ENCODE measurements at regions not wholly inside any gene's neighbourhood (a gene's known extent, or its start where the extent isn't known, plus 50 kb on each side); places are given as distances from the start of the nearest gene placed in this dataset.
A peak's percentile ranks its signal among the peaks of the same experiment; 100 is the strongest.

DNA sequence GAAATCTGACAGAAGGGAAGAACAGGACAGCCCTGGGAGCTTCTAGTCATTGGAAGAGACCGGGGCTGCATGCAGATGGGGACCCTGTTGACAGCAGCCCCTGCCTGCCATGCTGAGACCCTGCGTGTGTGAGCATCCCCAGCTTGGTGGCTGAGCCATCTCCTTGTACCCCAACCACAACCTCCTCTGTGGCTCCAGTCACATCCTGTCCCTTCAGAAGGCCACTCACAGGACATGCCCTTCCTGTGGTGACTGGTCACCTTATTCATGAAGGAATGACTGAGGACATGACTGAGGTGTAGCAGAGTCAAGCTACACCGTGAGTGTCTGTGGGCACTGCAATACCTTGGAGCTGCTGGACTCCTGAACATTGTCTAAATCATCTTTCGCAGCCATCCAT is 141.8 kb upstream of the ERRFI1 start:
- no peaks in the 10 kb centered on the region for H3K9me3 Mint-ChIP-seq

DNA sequence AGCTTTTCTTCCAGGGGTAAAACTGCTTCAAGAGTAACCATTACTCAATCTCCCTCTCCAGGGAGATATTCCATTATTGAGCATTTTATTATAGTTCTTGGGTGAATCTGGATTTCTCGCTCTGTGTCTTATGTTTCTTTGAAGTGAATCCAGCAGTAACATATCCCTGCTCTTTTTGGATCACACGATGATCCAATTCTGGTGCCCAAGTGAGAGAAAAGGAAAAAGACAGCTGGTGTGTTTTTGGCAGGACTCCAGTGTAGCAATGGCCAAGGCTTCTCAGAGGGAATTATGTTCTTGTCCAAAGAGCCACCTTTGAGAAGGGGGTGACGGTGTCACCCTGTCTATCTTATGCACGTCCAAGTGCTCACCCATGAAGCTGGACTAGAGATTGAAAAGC is 140.3 kb upstream of the ERRFI1 start:
- ChIA-PET POLR2A (interaction anchor here (0.8 to 5.7 kb wide), 3 partner anchors 13 to 23 kb away, joined by 3 to 37 read pairs (median 8); no protein-coding TSS in a partner anchor), CTCF (interaction anchor here (1.3 to 1.8 kb wide), 2 partner anchors 12 kb away, joined by 4 to 5 read pairs; no protein-coding TSS in a partner anchor)
- H3K4me3 Mint-ChIP-seq, result no peak overlapping the region
- no peaks in the 10 kb centered on the region for H3K27me3 Mint-ChIP-seq
- H3K4me1 Mint-ChIP-seq, result peaks cover 37% of the 10 kb centered on the region
- H3K9me3 Mint-ChIP-seq, result no peaks in the 10 kb centered on the region
- H3K36me3 Mint-ChIP-seq (ENCODE audit: low read depth), result peaks cover 2% of the 10 kb centered on the region
- no peak for DNase-seq
- H3K27ac Mint-ChIP-seq, result no peak overlapping the region

More for the DNA sequence above, 141.8 kb upstream of the ERRFI1 start:
- H3K27ac Mint-ChIP-seq, result peak overlapping the region; percentile 49
- H3K4me1 Mint-ChIP-seq, result peaks cover 37% of the 10 kb centered on the region
- no peaks in the 10 kb centered on the region for H3K27me3 Mint-ChIP-seq
- DNase-seq, result peak; percentile 22
- H3K36me3 Mint-ChIP-seq (ENCODE audit: low read depth), result peaks cover 2% of the 10 kb centered on the region
- ChIA-PET POLR2A (interaction anchor here (1.1 to 5.7 kb wide), 4 partner anchors 12 to 143 kb away, joined by 3 to 37 read pairs (median 6); no protein-coding TSS in a partner anchor), CTCF (interaction anchor here (0.9 to 1.3 kb wide), 2 partner anchors 14 to 24 kb away, joined by 3 to 4 read pairs; no protein-coding TSS in a partner anchor)
- no peak overlapping the region for H3K4me3 Mint-ChIP-seq

DNA sequence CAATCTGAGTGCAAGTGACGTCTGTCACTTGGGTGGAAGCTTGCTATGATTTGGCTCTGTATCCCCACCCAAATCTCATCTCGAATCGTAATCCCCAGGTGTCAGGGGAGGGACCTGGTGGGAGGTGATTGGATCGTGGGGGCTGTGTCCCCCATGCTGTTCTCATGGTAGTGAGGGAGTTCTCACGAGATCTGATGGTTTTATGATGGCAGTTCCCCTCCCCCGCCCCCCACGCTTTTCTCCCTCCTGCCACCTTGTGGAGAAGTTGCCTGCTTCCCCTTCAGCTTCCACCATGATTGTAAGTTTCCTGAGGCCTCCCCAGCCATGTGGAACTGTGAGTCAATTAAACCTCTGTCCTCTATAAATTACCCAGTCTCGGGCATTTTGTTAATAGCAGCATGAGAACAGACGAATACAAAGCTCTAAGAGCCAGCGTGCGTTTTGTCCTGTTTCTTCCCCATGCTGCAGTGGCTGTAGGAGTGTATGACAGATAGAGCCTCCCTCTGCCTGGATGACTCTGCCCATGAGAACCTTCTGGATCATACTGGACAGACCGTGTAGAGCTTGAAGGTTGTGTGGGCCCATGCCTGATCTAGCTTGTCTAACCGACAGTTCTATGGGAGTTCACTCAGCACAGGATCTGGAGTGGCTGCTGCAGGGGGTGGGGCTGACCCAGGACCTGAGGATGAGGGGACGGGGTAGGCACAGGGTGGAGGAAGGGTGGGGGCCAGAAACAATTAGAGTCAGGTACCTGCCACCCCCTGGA is 139.7 kb upstream of the ERRFI1 start:
- no peak overlapping the region for H3K4me3 Mint-ChIP-seq
- peaks cover 37% of the 10 kb centered on the region for H3K4me1 Mint-ChIP-seq
- ChIA-PET CTCF (interaction anchor here (0.6 to 1.8 kb wide), 4 partner anchors 12 to 369 kb away, joined by 3 to 5 read pairs (median 4); no protein-coding TSS in a partner anchor), POLR2A (interaction anchor here (0.8 to 5.7 kb wide), 2 partner anchors 12 to 24 kb away, joined by 3 to 37 read pairs; no protein-coding TSS in a partner anchor)
- no peaks in the 10 kb centered on the region for H3K27me3 Mint-ChIP-seq
- H3K36me3 Mint-ChIP-seq (ENCODE audit: low read depth), result peaks cover 2% of the 10 kb centered on the region
- no peak for DNase-seq
- H3K9me3 Mint-ChIP-seq, result no peaks in the 10 kb centered on the region
- H3K27ac Mint-ChIP-seq, result no peak overlapping the region

DNA sequence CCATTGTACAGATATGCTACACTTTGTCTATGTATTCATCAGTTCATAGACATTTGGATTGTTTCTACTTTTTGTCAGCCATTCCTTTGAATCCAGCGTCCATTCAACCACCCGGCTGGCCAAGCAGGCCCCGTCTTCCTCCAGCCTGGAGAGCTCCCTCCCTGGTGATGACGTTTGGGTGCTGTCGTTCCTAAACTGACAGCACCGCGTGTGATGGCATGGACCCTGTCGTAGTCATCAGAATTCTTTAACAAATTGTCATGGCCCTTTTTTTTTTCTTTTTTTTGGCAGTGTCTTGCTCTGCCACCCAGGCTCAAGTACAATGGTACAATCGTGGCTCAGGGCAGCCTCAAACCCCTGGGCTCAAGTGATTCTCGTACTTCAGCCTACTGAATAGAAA is 138.6 kb upstream of the ERRFI1 start:
- ChIA-PET POLR2A (no interaction called here), CTCF (interaction anchor here (0.6 to 1.8 kb wide), 2 partner anchors 11 to 127 kb away, joined by 3 to 5 read pairs; no protein-coding TSS in a partner anchor)
- Mint-ChIP-seq H3K27me3 (no peaks in the 10 kb centered on the region), H3K27ac (no peak overlapping the region), H3K36me3 (ENCODE audit: low read depth) (no peaks in the 10 kb centered on the region), H3K4me3 (no peak overlapping the region), H3K4me1 (peaks cover 29% of the 10 kb centered on the region), H3K9me3 (no peaks in the 10 kb centered on the region)
- no peak for DNase-seq

DNA sequence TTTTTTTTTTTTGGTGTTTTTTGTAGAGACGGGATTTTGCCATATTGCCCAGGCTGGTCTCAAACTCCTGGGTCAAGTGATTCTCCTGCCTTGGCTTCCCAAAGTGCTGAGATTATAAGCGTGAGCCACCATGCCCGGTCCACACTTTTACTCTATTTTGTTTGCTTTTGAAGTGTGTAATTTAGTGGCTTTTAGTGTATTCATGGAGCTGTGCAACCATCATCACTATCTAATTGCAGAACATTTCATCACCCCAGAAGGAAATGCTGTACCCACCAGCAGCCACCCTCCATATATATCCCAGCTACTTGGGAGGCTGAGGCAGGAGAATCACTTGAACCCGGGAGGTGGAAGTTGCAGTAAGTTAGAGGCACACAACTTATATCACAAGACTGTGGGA is 136.9 kb upstream of the ERRFI1 start:
- Mint-ChIP-seq H3K36me3 (ENCODE audit: low read depth) (no peaks in the 10 kb centered on the region), H3K4me3 (no peak overlapping the region), H3K27me3 (no peaks in the 10 kb centered on the region), H3K27ac (no peak overlapping the region), H3K4me1 (peaks cover 18% of the 10 kb centered on the region), H3K9me3 (no peaks in the 10 kb centered on the region)
- POLR2A ChIA-PET, result no interaction called here
- CTCF ChIA-PET, result interaction anchor here (0.7 kb wide), 1 partner anchor 508 kb away, joined by 3 read pairs; no protein-coding TSS in a partner anchor
- DNase-seq, result no peak

DNA sequence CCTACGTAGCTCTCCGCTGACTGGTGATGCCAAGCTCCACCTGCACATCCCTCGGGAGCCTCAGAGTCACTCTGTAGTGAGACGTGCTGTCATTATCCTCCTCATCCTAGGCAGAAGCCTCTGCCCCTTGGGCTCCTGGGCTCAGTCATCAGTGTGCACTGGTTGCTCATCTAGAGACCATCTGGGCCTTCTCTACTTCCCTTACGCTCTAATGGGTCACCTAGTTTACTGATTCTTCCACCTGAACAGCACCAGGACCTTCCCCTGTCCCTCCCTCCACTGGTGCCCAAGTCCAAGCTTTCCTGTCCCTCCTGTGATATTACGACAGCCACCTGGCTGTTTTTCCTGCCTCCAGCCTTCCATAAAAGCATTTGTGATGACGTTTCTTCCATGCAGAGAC is 136.1 kb upstream of the ERRFI1 start:
- Mint-ChIP-seq H3K4me3 (no peak overlapping the region), H3K9me3 (no peaks in the 10 kb centered on the region), H3K27ac (no peak overlapping the region), H3K27me3 (no peaks in the 10 kb centered on the region), H3K36me3 (ENCODE audit: low read depth) (no peaks in the 10 kb centered on the region), H3K4me1 (peaks cover 9% of the 10 kb centered on the region)
- CTCF ChIA-PET, result no interaction called here
- no peak for DNase-seq
- POLR2A ChIA-PET, result no interaction called here

DNA sequence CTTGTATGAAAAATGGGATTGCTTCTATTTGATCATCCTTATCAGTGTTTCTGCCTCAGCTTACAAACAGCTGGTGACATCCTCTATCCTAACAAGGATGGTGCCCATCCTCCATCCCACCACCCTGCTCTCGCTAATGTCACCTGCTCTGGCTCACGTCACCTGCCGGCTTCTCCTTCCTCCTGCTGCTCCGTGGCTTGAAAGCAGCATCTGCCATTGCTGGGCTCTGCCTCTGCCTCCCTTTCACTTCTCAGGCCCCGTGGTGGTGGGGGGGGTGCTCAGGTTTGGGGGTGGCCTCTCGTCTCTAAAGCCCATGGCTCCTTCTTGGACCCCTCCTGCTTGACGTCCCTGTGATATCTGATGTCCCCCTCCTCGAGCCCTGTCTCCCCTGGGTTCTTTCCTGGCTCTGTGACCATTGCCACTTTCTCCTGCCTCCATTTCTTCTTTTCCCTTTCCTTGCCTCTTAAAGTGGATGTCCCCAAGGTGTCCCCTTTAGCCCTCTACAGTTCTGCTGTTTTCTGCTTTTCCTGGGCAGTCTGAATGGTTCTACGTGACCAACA is 135.5 kb upstream of the ERRFI1 start:
- CTCF ChIA-PET, result no interaction called here
- Mint-ChIP-seq H3K9me3 (no peaks in the 10 kb centered on the region), H3K27me3 (no peaks in the 10 kb centered on the region), H3K4me1 (peaks cover 5% of the 10 kb centered on the region), H3K4me3 (no peak overlapping the region), H3K36me3 (ENCODE audit: low read depth) (no peaks in the 10 kb centered on the region), H3K27ac (no peak overlapping the region)
- no peak for DNase-seq
- POLR2A ChIA-PET, result no interaction called here

DNA sequence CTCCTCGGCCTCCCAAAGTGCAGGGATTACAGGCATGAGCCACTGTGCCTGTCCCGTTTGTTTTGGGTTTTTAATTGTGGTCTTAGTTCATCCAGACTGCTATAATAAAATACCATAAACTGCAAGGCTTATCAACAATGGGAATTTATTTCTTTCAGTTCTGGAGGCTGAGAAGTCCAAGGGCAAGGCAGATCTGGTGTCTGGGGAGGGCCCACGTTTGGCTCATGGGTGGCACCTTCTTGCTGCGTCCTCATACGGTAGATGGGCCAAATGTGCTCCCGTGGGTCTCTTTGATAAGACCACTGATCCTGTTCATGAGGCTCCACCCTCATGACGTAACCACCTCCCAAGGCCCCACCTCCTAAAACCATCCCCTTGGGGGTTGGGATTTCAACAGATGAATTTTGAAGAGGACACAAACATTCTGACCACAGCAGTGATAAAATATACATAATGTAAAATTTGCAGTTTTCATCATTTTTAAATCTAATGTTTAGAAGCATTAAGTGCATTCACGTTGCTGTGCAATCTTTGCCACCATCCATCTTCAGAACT is 133.4 kb upstream of the ERRFI1 start:
- Mint-ChIP-seq H3K4me3 (no peak overlapping the region), H3K9me3 (no peaks in the 10 kb centered on the region), H3K27ac (no peak overlapping the region), H3K4me1 (peaks cover 2% of the 10 kb centered on the region), H3K27me3 (no peaks in the 10 kb centered on the region), H3K36me3 (ENCODE audit: low read depth) (no peaks in the 10 kb centered on the region)
- CTCF ChIA-PET, result no interaction called here
- DNase-seq, result no peak
- POLR2A ChIA-PET, result no interaction called here

DNA sequence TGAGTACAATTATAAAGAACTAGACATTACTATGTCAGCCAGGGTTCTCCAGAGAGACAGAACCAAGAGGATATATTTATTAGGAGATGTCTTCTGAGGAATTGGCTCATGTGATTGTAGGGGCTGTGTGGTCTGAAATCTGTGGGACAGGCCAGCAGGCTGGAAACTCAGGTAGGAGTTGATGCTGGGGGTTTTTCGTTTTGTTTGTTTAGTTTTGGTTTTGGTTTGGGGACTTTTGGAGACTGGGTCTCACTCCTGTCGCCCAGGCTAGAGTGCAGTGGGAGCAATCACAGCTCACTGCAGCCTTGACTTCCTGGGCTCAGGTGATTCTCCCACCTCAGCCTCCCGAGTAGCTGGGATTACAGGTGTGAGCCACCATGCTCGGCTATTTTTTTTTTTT is 132.9 kb upstream of the ERRFI1 start:
- no peaks in the 10 kb centered on the region for H3K9me3 Mint-ChIP-seq
- H3K36me3 Mint-ChIP-seq (ENCODE audit: low read depth), result no peaks in the 10 kb centered on the region
- no peak overlapping the region for H3K27ac Mint-ChIP-seq
- CTCF ChIA-PET, result no interaction called here
- DNase-seq, result no peak
- no peak overlapping the region for H3K4me3 Mint-ChIP-seq
- H3K27me3 Mint-ChIP-seq, result no peaks in the 10 kb centered on the region
- POLR2A ChIA-PET, result no interaction called here
- H3K4me1 Mint-ChIP-seq, result peaks cover 2% of the 10 kb centered on the region

DNA sequence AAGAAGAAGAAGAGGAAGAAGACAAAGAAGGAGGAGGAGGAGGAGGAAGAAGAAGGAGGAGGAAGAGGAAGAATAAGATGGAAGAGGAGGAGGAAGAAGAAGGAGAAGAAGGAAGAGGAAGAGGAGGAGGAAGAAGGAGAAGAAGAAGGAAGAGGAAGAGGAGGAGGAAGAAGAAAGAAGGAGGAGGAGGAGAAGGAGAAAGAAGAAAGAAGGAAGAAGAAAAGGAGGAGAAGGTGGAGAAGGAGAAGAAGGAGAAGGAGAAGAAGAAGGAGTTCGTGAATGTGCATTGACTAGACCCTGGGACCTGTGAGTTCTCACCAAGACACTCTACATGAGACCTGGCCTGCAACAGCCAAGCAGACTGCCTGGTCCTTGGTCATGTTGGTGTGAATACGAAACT is 131.7 kb upstream of the ERRFI1 start:
- peaks cover 7% of the 10 kb centered on the region for H3K9me3 Mint-ChIP-seq
- POLR2A ChIA-PET, result no interaction called here
- no peak overlapping the region for H3K4me3 Mint-ChIP-seq
- CTCF ChIA-PET, result no interaction called here
- no peak overlapping the region for H3K27ac Mint-ChIP-seq
- no peaks in the 10 kb centered on the region for H3K27me3 Mint-ChIP-seq
- peaks cover 12% of the 10 kb centered on the region for H3K4me1 Mint-ChIP-seq
- DNase-seq, result no peak
- peaks cover 5% of the 10 kb centered on the region for H3K36me3 Mint-ChIP-seq (ENCODE audit: low read depth)

DNA sequence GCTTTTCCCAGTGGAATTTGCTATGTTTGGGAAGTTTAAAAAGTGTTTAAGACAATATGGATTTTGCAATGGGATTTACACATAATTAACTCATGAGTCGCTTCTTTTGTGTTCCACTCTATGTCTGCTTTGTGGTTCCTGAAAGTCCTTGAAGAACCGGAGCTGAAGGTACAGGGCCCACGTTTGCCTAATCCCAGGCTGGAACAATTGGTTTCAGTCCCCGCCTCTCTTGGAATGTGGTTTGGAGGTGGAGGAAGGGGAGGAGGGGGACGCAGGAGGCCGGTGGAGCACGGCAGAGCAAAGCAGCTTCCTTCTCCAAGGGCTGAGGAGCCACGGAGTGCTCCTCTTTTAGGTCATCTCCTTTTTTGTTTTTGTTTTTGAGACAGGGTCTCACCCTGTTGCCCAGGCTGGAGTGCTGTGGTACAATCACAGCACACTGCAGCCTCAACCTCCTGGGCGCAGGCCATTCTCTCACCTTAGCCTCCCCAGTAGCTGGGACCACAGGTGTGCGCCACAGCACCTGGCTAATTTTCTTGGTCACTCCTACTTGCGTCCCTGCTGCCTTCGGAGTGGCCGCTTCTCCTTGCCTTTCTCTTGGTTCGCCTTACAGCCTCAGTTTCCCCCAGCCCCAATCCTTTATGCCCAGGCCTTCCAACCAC is 129.5 kb upstream of the ERRFI1 start:
- H3K27me3 Mint-ChIP-seq, result no peaks in the 10 kb centered on the region
- H3K9me3 Mint-ChIP-seq, result peaks cover 10% of the 10 kb centered on the region
- H3K27ac Mint-ChIP-seq, result no peak overlapping the region
- DNase-seq, result no peak
- H3K4me1 Mint-ChIP-seq, result peaks cover 30% of the 10 kb centered on the region
- no peak overlapping the region for H3K4me3 Mint-ChIP-seq
- CTCF ChIA-PET, result interaction anchor here (1.2 kb wide), 1 partner anchor 22 kb away, joined by 4 read pairs; no protein-coding TSS in a partner anchor
- H3K36me3 Mint-ChIP-seq (ENCODE audit: low read depth), result peaks cover 9% of the 10 kb centered on the region
- POLR2A ChIA-PET, result no interaction called here

DNA sequence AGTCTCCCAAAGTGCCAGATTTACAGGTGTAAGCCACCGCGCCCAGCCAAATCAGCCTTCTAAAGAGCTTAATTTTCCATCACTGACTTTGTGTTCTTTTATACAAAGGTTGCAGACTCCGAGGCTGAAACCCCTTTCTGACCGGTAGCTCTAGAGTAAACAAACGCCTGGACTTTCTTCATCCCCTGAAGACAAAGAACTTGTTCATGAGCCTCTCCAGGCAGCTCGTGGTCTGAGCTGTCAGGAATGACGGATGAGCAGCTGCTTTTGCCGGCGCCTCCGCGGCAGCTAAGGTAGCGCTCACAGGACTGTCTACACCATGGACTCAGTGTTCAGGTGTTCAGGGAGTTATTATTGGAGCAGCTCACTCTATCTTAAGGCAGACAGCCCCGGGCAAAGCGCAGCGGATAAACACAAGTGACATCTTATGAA is 128.5 kb upstream of the ERRFI1 start:
- no peak overlapping the region for H3K4me3 Mint-ChIP-seq
- peaks cover 9% of the 10 kb centered on the region for H3K36me3 Mint-ChIP-seq (ENCODE audit: low read depth)
- no peak overlapping the region for H3K27ac Mint-ChIP-seq
- ChIA-PET POLR2A (interaction anchor here (3.5 kb wide), 1 partner anchor 14 kb away, joined by 37 read pairs; no protein-coding TSS in a partner anchor), CTCF (interaction anchor here (0.8 to 2.0 kb wide), 2 partner anchors 11 to 13 kb away, joined by 4 to 5 read pairs; no protein-coding TSS in a partner anchor)
- peaks cover 32% of the 10 kb centered on the region for H3K4me1 Mint-ChIP-seq
- H3K27me3 Mint-ChIP-seq, result no peaks in the 10 kb centered on the region
- no peak for DNase-seq
- H3K9me3 Mint-ChIP-seq, result peaks cover 10% of the 10 kb centered on the region

DNA sequence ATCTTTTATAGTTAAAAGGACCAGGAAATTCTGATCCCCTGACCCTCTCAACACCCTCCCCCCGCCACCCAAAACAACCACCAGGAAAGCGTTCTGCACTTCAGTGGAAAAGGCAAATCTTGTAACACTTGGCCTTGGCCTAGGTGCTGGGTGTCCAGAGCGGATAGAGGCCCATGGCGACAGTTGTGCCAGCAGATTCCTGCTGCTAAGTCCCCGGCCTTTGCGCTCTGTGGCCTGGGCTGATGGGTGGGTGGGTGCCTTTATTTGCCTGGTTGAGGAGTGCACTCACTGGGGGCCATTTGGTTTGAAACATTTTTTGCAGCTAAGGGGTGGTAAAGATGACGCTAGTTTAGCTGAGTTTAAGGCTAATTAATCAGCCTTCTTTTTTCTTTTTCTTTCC is 127.9 kb upstream of the ERRFI1 start:
- Mint-ChIP-seq H3K27ac (no peak overlapping the region), H3K36me3 (ENCODE audit: low read depth) (peaks cover 9% of the 10 kb centered on the region), H3K4me3 (no peak overlapping the region), H3K4me1 (peaks cover 31% of the 10 kb centered on the region), H3K9me3 (peaks cover 10% of the 10 kb centered on the region), H3K27me3 (no peaks in the 10 kb centered on the region)
- DNase-seq, result no peak
- ChIA-PET POLR2A (interaction anchor here (1.2 to 3.5 kb wide), 3 partner anchors 15 to 41 kb away, joined by 3 to 37 read pairs (median 12); no protein-coding TSS in a partner anchor), CTCF (interaction anchor here (0.8 to 2.0 kb wide), 2 partner anchors 12 to 13 kb away, joined by 4 to 5 read pairs; no protein-coding TSS in a partner anchor)
